ENCODE measurements at regions not wholly inside any gene's neighbourhood (a gene's known extent, or its start where the extent isn't known, plus 50 kb on each side); places are given as distances from the start of the nearest gene placed in this dataset.
"Not testable (repeated sequence)": the region's sequence is repeated elsewhere in the genome, so short reads cannot be mapped to it uniquely, and the experiment has no call there.

GRCh38 chr9:40130598-40130997 lies 775.1 kb downstream of the SPATA31A1 start:
- not testable (repeated sequence) for TF ChIP-seq CTCF (IDR thresholded peaks at IDR 0.05 in 2 of 3, conservative IDR thresholded peaks at IDR 0.05 in 1 of 3; ENCODE audit: borderline replicate concordance in 1 of 3, insufficient read depth in 1 of 3, low read depth in 2 of 3, low read length in 2 of 3); ZFX (IDR thresholded peaks at IDR 0.05)

Data from HCT116 (cell line).